HFF-Myc (cell line): ENCODE measurements at regions not wholly inside any gene's neighbourhood (a gene's known extent, or its start where the extent isn't known, plus 50 kb on each side); places are given as distances from the start of the nearest gene placed in this dataset.
"Not testable (repeated sequence)": the region's sequence is repeated elsewhere in the genome, so short reads cannot be mapped to it uniquely, and the experiment has no call there.

Experiments used
- DNase-seq: peaks from one replicate; pipeline ENCODE4 v3.0.0-alpha.2; 2011; ENCODE audit warnings: low read depth; ENCODE audit errors: extremely low read depth
- H3K4me3 ChIP-seq: replicated peaks from 2 replicates; pipeline ENCODE4 v1.5.1; 2011; ENCODE audit warnings: low read depth, mild to moderate bottlenecking, control low read depth, low read length
- TF ChIP-seq, protein P1 (sequence below): IDR thresholded peaks from 2 replicates; pipeline ENCODE4 v1.5.1; 2012; ENCODE audit warnings: mild to moderate bottlenecking, low read depth, low read length, control low read depth; ENCODE audit errors: missing control alignments

DNA sequence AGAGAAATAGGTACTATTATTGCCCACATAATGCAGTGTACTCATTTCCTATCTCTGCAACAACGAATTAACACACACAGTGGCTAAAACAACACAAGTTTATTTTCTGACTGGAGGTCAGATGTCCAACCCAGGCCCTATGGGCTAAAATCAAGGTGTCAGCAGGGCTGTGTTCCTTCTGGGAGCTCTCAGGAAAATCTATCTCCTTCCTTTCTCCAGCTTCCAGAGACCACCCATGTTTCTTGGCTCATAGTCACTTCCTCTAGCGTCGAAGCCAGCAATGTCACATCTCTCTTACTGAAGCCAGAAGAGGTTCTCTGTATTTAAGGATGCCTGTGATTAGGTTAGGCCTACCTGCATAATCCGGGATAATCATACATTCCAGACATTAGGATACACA lies 60.9 kb upstream of the TOP1 start:
- TF ChIP-seq, protein P1, sequence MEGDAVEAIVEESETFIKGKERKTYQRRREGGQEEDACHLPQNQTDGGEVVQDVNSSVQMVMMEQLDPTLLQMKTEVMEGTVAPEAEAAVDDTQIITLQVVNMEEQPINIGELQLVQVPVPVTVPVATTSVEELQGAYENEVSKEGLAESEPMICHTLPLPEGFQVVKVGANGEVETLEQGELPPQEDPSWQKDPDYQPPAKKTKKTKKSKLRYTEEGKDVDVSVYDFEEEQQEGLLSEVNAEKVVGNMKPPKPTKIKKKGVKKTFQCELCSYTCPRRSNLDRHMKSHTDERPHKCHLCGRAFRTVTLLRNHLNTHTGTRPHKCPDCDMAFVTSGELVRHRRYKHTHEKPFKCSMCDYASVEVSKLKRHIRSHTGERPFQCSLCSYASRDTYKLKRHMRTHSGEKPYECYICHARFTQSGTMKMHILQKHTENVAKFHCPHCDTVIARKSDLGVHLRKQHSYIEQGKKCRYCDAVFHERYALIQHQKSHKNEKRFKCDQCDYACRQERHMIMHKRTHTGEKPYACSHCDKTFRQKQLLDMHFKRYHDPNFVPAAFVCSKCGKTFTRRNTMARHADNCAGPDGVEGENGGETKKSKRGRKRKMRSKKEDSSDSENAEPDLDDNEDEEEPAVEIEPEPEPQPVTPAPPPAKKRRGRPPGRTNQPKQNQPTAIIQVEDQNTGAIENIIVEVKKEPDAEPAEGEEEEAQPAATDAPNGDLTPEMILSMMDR, result no peak
- H3K4me3 ChIP-seq, result no peak overlapping the region
- no peak for DNase-seq

DNA sequence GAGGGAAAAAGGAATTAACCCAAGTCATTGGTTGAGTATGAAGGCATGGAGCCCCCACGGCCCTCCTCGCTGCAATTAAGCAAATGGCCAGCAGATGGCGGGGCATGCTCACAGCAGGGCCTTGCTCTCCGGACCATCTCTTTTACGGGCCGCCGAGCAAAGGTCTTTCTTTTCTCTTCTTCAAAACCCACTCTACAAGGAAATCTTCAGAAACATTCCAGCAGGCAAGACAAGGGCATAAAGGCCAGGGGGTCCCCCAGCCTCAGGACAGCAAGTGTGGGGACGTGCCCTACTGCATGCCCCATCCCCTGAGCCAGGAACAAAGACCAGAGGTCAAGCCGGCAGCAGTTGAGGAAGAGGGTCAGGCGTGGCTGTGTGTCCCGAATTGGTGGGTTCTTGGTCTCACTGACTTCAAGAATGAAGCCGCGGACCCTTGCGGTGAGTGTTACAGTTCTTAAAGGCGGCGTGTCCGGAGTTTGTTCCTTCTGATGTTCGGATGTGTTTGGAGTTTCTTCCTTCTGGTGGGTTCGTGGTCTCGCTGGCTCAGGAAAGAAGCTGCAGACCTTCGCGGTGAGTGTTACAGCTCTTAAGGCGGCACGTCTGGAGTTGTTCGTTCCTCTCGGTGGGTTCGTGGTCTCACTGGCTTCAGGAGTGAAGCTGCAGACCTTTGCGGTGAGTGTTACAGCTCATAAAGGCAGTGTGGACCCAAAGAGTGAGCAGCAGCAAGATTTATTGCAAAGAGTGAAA lies 59.6 kb upstream of the TOP1 start:
- peak overlapping the region; percentile 35 for H3K4me3 ChIP-seq

DNA sequence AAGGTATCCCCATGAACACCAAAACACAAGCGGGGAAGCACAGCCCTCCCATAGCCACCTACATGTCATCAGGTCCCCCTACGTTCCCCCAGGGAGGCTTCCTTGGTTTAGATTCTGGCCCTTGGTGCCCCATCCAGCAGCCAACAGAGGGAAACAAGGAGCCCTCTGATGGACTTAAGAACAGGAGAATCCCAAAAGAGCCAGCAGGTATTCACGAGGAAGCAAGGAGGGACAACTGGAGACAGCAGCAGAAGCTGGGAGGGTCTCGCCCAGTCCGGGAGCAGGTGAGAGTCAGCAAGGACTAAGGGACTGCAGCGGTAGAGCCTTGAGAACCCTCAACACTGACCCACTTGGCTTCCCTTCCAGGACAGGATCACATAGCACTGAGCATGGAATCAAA lies 58.4 kb upstream of the TOP1 start:
- H3K4me3 ChIP-seq, result no peak overlapping the region
- DNase-seq, result no peak

More for the DNA sequence above, 59.6 kb upstream of the TOP1 start:
- DNase-seq, result not testable (repeated sequence)
- TF ChIP-seq, protein P1, result peak; percentile 95

DNA sequence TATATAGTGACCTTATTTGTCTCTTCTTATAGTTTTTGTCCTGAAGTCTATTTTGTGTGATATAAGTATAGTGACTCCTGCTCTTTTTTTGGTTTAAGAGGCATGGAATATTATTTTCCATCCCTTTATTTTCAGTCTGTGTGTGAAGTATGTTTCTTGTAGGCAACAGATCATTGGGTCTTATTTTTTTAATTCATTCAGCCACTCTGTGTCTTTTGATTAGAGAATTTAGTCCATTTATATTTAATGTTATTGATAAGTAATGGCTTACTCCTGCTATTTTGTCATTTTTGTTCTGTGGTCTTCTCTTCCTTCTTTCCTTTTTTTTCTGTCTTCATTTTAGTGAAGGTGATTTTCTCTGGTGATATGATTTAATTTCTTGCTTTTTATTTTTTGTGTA lies 51.4 kb upstream of the TOP1 start:
- TF ChIP-seq, protein P1, result no peak
- no peak for DNase-seq

More for the DNA sequence above, 58.4 kb upstream of the TOP1 start:
- TF ChIP-seq, protein P1, result peak; percentile 26

DNA sequence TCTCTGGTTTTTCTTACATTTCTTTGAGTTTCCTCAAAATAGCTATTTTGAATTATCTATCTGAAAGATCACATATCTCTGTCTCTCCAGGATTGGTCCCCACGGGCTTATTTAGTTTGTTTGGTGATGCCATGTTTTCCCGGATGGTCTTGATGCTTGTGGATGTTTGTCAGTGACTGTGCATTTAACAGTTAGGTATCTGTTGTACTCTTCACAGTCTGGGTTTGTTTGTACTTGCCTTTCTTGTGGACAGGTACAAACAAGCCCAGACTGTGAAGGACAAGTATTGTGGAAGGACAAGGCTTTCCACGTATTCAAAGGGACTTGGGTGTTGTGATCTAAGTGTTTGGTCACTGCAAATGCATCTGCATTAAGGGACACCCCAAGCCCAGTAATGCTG lies 49.9 kb upstream of the TOP1 start:
- no peak for DNase-seq
- TF ChIP-seq, protein P1, result no peak
- H3K4me3 ChIP-seq, result no peak overlapping the region

More for the DNA sequence above, 51.4 kb upstream of the TOP1 start:
- H3K4me3 ChIP-seq, result no peak overlapping the region
